OCI-LY7 (cell line): ENCODE measurements at regions not wholly inside any gene's neighbourhood (a gene's known extent, or its start where the extent isn't known, plus 50 kb on each side); places are given as distances from the start of the nearest gene placed in this dataset.

Source experiments
- EZH2phosphoT487 ChIP-seq: fragments of 200-600 bp; sonication (generic); IDR thresholded peaks from 2 replicates; pipeline ENCODE4 v1.6.1; 2018; ENCODE audit warnings: low read depth, borderline replicate concordance, mild to moderate bottlenecking, mixed run types, antibody characterized with exemption, low read length, moderate library complexity, mixed read lengths
- TF ChIP-seq, protein P1 (sequence below): fragments of 200-600 bp; sonication (generic); conservative IDR thresholded peaks from 2 replicates; pipeline ENCODE4 v1.5.1; 2014; ENCODE audit warnings: mild to moderate bottlenecking, antibody characterized with exemption, low read length, moderate library complexity, mixed read lengths

DNA sequence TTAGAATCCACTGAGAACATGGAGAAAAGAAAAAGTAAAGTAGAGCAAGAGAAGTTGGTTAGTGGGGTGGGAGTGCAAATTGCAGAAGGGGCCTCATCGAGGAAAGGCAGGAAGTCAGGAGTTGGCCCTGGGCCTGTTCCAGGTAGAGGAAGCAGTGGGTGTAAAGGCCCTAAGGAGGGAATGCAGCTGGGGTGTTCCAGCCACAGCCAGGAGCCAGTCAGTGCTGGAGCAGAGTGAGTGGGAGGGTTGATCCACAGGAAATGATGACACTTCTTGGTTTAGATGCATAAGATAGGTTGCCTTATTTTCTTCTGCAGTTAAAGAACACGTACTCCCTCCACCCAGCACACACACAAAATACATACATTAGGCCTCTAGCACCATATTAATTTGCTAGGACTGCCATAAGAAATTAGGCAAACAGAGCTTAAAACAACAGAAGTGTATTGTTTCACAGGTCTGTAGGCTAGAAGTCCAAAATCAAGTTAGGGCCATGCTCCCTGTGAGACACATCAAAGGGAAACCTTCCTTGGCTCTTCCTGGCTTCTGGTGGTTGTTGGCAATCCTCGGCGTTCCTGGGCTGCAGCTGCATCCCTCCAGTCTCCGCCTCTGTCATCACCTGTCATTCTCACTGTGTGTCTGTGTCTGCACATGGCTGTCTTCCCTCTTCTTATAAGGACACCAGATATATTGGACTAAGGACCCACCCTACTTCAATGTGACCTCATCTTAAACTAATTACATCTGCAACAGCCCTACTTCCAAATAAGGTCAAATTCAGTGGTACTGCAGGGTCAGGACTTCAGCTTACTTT, 205.9 kb downstream of the AASDH start:
- TF ChIP-seq, protein P1, sequence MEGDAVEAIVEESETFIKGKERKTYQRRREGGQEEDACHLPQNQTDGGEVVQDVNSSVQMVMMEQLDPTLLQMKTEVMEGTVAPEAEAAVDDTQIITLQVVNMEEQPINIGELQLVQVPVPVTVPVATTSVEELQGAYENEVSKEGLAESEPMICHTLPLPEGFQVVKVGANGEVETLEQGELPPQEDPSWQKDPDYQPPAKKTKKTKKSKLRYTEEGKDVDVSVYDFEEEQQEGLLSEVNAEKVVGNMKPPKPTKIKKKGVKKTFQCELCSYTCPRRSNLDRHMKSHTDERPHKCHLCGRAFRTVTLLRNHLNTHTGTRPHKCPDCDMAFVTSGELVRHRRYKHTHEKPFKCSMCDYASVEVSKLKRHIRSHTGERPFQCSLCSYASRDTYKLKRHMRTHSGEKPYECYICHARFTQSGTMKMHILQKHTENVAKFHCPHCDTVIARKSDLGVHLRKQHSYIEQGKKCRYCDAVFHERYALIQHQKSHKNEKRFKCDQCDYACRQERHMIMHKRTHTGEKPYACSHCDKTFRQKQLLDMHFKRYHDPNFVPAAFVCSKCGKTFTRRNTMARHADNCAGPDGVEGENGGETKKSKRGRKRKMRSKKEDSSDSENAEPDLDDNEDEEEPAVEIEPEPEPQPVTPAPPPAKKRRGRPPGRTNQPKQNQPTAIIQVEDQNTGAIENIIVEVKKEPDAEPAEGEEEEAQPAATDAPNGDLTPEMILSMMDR: no peak
- TF ChIP-seq EZH2phosphoT487: no peak
